NCI-H2227 (cell line): ENCODE measurements at regions not wholly inside any gene's neighbourhood (a gene's known extent, or its start where the extent isn't known, plus 50 kb on each side); places are given as distances from the start of the nearest gene placed in this dataset.
"Not testable (repeated sequence)": the region's sequence is repeated elsewhere in the genome, so short reads cannot be mapped to it uniquely, and the experiment has no call there.

Experiments used
- DNase-seq: peaks from one replicate; lab custom pipeline; 2025; ENCODE audit not compliant: unreplicated experiment; lab: John Stamatoyannopoulos, UW

DNA sequence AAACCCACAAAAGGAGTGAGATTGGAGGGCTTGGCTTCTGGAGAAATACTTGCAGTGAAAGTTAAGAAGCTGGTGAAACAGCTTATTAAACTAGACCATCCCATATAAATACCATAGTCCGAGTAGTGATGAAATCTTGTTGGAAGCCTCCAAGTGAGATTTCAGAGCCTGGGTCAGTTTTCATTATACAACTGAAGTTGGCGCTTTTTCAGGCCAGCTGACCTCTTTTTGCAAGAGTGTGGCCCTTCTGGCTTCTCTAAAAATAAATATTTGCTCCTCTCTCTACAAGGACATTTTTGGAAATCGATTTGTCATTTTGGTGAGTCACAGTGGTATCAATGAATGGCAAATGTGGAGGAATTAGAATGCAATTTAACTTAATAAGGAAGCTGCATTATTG is 51.2 kb upstream of the THRB start:
- no peak for DNase-seq

DNA sequence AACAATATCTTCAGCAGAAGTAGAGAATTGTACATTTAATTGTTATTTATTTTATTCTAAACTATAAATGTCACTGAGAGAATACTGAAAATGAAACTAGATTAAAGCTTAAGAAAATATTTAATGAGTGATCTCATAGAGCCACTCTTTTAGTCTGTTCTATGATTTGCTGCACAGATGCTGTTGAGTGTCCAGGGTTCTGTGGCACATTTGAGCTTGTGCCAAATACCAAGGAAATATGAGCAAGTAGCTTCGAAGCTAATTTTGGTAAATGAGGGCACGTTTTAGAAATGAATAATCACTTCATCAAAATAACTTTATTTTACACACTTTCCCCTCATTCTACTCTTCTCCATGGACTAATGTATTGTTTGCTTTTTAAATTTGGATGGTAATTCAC is 53.6 kb upstream of the THRB start:
- no peak for DNase-seq

DNA sequence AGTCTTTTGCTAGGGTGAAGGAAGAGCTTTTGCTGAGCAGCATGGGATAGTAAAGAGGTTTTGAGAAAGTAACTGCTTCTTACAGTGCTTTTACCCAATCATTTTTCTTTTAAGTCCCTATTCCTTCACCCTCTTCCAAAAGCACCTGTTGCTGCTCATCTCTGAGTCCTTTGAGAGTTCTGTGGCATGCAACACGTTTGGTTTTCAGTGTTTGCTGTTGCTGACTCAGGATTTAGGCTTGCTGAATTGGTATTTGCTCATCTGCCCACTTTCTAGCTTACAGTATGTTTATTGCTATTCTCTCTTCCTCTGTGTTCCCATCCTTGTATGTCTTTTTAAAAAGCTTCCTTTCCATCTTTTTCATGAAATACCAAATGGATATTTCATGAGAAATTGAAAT is 55.9 kb upstream of the THRB start:
- DNase-seq = no peak

DNA sequence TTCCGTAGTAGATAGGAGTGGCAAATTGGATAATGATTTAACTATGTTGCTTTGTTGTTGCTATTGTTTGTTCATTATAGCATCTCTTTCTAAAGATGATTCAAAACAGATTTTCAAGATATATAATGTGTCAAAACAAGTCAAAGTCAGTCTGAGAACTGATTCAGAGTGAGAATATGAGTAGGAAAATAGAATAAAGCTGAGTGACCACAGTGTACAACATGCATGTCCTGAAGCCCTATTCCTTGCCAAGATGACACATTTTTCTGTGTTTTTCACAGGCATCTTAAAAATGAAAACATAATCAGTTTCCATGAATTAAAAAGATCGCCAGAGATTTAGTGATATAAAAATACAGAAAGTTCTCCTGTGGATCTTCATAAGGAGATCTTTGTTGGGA is 57.0 kb upstream of the THRB start:
- DNase-seq = no peak

DNA sequence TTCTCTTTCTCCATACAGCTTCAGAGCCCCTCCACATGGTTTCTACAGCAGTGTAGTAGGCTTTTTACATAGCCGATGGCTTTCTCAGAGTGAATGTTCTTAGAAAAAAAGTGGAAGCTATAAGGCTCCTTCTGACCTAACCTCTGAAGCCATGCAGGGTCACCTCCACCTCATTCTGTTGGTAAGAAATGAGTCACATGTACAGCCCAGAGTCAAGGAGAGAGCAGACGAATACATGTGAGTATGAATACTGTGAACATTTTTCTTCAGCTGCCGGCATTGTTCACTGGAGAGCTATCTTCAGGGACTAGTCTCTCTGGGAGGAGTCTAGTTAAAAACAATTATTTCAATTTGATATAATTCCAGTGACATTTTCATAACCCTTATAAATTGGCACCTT is 68.2 kb upstream of the THRB start:
- DNase-seq = no peak

DNA sequence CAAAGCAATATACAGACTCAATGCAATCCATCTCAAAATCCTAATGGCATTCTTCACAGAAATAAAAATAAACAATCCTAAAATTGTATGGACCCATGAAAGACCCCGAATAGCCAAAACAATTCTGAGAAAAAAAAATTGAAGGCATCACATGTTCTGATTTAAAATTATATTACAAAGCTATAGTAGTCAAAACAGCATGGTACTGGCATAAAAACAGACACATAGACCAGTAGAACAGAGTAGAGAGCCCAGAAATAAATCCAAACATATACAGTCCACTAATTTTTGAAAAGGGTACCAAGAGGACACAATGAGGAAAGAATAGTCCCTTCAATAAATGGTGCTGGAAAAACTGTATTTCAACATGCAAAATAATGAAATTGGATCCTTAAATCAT is 70.4 kb upstream of the THRB start:
- no peak for DNase-seq

DNA sequence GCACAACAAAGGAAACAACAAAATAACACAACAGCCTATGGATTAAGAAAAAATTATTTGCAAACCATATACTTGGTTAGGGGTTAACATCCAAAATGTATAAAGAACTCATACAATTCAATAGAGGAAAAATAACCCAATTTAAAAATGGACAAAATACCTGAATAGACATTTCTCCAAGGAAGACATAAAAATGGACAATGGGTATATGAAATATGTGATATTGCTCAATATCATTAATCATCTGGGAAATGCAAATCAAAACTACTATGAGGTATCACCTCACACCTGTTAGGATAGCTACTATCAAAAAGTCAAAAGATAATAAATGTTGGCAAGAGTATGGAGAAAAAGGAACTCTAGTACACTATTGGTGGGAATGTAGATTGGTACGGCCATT is 71.0 kb upstream of the THRB start:
- DNase-seq = no peak

DNA sequence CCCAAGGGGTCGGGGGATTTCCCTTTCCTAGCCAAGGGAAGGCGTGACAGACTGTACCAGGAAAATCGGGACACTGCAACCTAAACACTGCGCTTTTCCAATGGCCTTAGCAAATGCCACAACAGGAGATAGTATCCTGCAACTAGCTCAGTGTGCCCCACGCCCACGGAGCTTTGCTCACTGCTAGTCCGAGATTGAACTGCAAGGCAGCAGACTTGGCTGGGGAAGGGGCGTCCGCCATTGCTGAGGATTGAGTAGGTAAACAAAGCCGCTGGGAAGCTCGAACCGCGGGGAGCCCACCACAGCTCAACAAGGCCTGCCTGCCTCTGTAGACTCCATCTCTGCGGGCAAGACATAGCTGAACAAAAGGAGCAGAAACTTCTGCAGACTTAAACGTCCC is 72.3 kb upstream of the THRB start:
- DNase-seq = no peak

DNA sequence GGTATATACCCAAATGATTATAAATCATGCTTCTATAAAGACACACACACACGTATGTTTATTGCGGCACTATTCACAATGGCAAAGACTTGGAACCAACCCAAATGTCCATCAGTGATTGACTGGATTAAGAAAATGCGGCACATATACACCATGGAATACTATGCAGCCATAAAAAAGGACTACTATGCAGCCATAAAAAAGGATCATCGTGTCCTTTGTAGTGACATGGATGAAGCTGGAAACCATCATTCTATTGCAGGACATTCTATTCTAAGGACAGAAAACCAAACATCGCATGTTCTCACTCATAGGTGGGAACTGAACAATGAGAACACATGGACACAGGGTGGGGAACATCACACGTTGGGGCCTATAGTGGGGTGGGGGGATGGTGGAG is 77.8 kb upstream of the THRB start:
- DNase-seq = not testable (repeated sequence)

DNA sequence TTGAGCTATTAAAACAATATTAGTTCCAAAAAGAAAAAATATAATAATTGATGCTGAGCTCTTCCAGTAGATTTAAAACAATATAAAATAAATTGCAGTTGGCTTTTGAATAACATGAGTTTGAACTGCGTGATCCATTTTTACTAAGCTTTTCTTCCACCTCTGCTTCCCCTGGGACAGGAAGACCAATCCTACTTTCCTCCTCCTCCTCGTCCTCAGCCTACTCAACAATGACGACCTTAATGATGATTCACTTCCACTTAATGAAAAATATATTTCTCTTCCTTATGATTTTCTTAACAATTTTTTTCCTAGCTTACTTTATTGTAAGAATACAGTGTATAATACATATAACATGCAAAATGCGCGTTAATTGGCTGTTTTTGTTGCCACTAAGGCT is 78.9 kb upstream of the THRB start:
- no peak for DNase-seq

DNA sequence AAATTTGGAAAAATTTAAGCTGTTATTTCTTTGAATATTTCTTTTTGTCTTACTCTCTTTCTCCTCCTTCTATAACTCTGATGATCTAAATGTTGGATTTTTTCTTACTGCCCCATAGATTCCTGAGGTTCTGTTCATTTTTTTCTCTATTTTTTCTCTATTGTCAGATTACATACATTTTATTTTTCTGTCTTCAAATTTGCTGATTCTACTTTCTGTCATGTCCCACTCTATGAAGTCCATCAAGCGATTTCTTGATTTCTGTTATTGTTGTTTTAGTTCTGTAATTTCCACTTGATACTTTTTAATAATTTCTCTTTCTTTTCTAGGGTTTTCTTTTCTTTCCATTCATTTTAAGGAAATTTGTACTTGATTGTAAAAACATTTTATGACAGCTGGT is 83.7 kb upstream of the THRB start:
- no peak for DNase-seq

DNA sequence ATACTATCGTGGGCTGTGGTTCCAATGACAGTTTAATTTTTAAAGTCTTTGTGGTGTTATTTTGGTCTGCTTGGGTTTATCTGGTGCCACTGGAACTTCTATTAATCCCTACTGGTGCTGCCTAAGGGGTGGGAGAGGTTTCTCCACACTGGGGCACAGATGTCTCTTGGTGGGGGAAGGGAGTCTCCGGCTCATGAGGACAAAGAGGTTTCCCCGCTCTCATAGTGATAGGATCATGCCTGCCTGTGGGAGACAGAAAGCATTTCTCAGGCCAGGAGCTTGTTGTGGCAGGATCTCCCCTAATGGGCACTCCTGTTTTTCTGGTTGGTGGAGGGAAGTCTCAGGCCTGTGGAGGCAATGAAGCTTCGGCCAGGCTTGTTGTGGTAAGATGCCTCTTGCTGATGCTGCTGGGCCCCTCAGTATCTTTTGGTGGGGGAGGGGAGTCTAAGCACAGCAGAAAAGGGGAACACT is 84.3 kb upstream of the THRB start:
- DNase-seq = no peak

DNA sequence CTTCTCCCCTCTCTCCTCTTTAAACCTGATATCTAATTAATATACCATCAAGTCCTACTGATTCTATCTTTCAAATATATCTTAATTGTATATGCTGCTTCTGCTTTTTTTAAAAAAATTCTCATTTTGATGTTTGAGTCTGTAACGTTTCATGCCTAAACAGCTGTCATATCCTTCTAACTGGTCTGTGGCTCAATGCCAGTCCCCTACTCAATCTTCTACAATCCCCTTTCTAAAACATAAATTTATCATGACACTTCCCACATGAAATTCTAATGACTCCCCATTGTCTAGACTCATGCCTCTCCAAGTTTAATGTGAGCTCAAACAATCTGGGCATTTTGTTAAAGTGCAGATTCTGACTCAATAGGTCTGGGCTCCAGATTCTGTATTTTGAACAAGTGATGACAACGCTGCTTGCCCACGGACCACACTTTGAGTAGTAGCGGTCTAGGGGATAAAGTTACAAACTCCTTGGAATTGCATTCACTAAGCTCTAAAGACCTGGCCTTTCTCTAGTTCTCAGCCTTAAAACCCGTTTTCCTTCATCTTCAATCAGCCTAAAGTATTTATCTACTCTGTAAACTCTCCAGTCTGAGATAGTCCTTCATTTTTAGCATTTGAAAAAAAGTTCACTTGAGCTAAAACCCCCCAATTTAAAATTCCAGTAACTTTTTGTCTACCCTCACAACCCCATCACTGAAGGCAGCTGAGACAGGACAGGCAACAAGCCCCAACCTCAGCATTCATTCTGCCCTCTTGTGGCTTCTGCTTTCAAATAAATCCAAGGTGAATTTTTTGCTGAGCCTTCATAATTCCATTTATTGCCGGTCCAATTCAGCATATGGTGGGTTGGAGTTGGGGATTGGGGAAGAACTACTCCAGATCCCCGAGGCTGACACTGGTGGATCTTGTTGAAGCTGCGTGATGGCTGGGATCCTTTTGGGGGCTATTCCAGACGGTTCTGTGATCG is 88.1 kb upstream of the THRB start:
- no peak for DNase-seq

DNA sequence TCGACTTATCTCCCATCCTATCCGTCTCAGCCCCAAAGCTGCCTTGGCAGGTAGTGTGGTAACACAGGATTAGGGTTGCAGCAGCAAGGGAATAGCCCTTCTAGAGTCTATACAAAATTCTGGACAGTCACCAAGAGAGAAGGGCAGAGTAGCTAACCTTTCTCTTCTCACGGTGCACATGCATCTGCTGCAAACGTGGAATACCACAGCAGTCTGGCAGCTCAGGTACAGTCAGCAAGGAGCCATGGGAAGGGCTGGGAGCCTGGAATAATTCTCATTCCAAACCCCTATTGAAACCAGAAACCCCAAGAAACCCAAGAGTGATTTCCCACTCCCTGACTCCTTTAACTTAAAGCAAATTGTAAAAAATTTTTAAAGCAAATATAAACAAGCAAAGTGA is 92.3 kb upstream of the THRB start:
- no peak for DNase-seq

DNA sequence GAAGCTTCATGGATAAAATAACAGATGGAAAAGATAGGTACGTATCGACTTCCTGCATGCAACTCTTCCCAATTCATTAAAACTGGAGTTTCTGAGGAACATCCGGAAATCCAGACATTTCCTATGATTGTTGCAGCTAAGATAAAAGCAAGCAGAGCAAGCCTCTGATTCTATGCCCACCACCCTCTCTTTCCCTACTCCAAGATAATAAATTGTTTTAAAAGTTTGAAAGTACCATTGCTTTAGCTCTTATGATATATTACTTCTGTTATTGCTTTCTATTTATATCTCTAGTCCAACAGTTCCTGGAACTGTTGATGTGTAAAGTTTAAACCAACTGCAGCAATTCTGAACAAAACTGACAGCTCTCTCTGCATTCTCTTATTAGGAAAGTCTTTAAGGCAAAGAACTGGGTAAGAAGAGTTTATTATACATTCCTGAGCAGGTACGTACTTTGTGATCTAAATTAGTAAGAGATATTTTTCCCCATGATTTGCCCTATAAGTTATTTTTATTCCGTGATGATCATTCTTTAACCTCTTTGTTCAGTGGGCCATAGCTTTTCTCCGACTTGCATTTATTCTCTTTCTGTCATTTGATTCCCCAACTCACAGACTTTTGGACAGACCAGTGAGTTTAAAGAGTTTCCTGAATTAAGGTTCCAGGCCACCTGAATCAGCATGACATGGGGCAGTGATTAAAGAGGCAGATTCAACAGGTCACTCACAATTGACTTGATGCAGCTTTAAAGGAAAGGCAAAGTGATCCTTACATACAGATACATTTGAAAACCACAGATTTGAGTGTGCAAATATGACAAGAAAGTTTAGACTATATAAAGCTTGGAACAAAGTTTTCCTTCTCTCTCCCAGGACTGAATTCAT is 94.2 kb upstream of the THRB start:
- DNase-seq = no peak

DNA sequence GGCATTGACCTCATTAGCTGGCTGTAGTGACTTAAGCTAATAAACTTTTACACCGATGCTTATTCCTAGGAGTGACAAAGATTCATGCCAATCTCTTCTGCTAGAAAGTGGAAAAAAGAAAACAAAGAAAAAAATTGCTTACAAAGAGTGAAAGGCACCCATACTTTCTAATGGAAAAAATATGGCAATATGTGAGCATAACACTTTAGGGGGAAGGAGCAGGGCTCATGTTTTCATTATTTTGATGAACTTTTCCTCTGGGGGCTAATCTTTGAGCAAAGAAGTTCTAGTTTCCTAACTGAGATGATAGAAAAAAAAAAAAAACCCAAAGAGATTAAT is 94.8 kb upstream of the THRB start:
- DNase-seq = no peak

DNA sequence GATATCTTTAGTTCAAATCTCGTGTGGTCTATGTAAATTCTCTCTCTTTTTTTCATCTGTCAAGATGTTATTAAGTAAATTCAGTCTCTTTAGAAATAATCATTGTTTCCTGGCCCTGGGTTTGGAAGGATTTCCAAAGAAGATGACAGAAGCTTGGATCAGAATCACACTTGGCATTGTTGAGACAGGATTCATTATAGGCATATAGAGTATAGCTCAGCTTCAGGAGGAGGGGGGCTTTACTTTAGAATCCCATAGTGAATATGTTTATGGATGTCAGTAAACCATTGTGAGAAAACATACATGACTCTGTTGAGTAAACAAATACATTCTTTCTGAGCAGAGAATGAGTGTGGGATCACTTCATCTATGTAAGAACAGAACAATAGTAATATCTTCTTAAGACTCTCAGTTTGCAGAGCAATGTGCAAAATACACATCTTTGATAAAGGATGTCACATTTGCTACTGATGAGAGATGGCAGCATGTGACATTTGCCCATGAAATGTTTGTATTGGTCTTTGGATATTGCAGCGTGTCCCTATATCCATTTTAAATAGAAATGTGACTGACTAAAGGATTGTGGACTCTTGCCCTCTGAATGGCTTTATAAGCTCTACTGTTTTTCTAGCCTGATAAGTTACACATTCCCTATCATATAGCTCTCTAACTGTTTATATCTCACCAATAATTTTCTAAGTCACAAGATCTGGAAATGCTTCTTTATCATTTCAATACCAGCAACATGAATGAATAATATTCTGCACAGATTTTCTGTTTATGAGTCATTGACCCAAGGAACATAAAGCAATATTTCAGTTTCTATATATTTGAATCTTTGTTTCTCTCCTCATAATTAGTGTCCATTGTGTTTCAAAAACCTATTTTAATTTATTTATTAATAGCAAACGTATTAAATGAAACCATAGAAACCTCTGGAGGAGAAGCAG is 95.6 kb upstream of the THRB start:
- no peak for DNase-seq

DNA sequence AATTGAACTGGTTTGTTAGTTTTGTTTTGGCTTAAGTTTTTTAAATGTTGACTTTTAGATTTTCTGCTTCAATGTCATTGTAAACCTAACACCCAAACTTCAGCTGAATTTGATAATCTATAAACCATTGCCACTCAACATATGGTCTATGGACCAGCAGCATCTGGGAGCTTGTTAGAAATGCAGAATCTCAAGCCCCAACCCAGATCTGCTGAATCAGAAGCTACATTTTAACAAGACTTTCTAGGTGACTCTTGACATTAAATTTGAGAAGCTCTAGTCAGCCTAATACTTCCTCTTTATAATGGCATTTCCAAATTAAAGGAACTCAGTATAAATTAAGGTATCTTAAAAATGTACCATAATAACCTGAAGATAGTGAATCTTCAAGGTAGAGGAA is 96.5 kb upstream of the THRB start:
- DNase-seq = no peak

DNA sequence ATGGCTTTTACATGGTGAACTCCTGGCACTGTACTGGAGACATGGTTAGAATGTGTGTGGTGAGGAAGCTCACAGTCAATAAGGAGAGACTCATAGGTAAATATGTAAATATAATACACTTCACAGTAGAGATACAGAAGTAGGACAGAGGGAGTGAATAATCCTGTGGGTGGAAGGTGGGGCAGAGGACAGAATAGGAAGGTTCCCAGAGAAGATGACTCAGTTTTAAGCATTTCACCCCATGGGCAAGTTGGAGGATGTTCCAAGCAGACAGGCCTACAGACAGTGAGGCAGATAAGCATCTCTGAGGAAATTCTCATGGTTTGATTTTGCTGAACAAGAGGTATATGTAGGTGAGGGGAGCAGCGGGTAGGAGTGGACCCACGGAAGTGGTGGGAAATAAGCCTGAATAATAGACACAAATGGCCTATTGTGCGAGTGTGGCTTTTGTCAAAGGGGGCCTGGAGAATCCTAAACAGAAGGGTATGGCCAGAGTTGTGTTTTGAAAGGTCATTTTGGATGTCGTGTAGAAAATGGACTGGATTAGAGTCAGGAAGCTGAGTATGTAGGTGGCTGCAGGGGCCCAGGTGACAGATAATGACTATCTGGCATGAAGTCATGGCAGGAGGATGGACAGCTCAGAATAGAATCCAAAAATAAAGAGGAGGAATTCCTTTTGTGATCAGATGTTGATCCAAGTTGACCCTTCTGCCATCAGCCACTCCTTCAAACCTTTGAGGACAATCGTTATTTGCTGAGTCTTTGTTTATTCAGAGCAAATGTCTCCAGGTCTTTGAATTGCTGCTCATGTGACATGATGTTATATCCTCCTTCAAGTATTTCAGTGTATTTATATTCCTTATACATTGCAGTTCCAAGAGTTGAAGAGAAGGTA is 97.3 kb upstream of the THRB start:
- no peak for DNase-seq

DNA sequence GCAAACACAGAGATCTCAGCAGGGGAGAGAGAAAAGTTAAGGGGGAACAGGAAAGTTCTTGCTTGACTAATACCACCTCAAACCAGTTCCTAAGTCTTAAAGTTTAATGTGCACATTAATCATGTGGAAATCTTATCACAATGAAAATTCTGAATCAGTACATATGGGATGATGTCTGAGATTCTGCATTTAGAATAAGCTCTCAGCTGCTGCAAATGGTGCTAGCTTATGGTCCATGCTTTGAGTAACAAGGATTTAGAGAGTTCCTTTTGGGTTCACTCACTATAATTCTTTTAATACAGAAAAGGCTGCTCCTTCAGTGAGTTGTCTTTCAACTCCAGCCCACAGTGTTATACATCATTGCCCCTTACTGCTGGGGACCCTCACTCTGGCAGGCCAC is 99.5 kb upstream of the THRB start:
- no peak for DNase-seq
